Neuronal stem cell (in vitro differentiated cells): ENCODE measurements at regions not wholly inside any gene's neighbourhood (a gene's known extent, or its start where the extent isn't known, plus 50 kb on each side); places are given as distances from the start of the nearest gene placed in this dataset.

Source experiments
- DNase-seq: peaks from one replicate; pipeline ENCODE4 v3.0.0-alpha.2; 2013; ENCODE audit warnings: low spot score
- H2AFZ ChIP-seq: one replicate; pipeline ENCODE4 v1.6.1; 2013; ENCODE audit warnings: mild to moderate bottlenecking, low read length, inconsistent platforms
- H2AK5ac ChIP-seq: 2 replicates; pipeline ENCODE4 v1.6.1; 2013; ENCODE audit warnings: low read depth, mild to moderate bottlenecking, inconsistent platforms, low read length, moderate library complexity, mixed read lengths
- H2BK120ac ChIP-seq: 2 replicates; pipeline ENCODE4 v1.6.1; 2013; ENCODE audit warnings: low read depth, mild to moderate bottlenecking, inconsistent platforms, low read length, moderate library complexity, mixed read lengths
- H2BK12ac ChIP-seq: one replicate; pipeline ENCODE4 v1.6.1; 2013; ENCODE audit warnings: low read length, inconsistent platforms
- H2BK15ac ChIP-seq: 2 replicates; pipeline ENCODE4 v1.6.1; 2013; ENCODE audit warnings: mild to moderate bottlenecking, low read length, inconsistent platforms, mixed read lengths
- H2BK5ac ChIP-seq: one replicate; pipeline ENCODE4 v1.6.1; 2013; ENCODE audit warnings: inconsistent platforms, mild to moderate bottlenecking, low read length, moderate library complexity
- H3K14ac ChIP-seq: one replicate; pipeline ENCODE4 v1.6.1; 2013; ENCODE audit warnings: low read length, inconsistent platforms
- H3K18ac ChIP-seq: 2 replicates; pipeline ENCODE4 v1.6.1; 2013; ENCODE audit warnings: low read length, inconsistent platforms
- H3K23ac ChIP-seq: 2 replicates; pipeline ENCODE4 v1.6.1; 2013; ENCODE audit warnings: low read depth, mild to moderate bottlenecking, mixed read lengths, low read length, inconsistent platforms; ENCODE audit not compliant: poor library complexity
- H3K27ac ChIP-seq: replicated peaks from 3 replicates; pipeline ENCODE4 v1.5.1; 2013; ENCODE audit warnings: low read length, inconsistent platforms
- H3K27me3 ChIP-seq, 3 experiments: 2 replicates each; pipeline ENCODE4 v1.6.1; 2013; ENCODE audit warnings: low read length in 3 of 3, mild to moderate bottlenecking in 2 of 3, inconsistent platforms in 1 of 3, low read depth in 1 of 3, mixed read lengths in 1 of 3, moderate library complexity in 1 of 3; ENCODE audit not compliant: control insufficient read depth in 3 of 3, insufficient read depth in 3 of 3
- H3K36me3 ChIP-seq, 2 donors: replicated peaks in 1 of 2; 2 replicates each; pipeline ENCODE4 v1.6.1; 2013; ENCODE audit warnings: low read length in 2 of 2; ENCODE audit not compliant: control insufficient read depth in 2 of 2, insufficient read depth in 2 of 2
- H3K4ac ChIP-seq: 2 replicates; pipeline ENCODE4 v1.6.1; 2013; ENCODE audit warnings: inconsistent platforms, mild to moderate bottlenecking, low read length, moderate library complexity
- H3K4me1 ChIP-seq, 2 donors: 1 replicate in 1 of 2; 2 replicates in 1 of 2; pipeline ENCODE4 v1.6.1; 2013; ENCODE audit warnings: low read length in 2 of 2, low read depth in 1 of 2; ENCODE audit not compliant: control insufficient read depth in 2 of 2, insufficient read depth in 1 of 2
- H3K4me2 ChIP-seq: one replicate; pipeline ENCODE4 v1.6.1; 2013; ENCODE audit warnings: mild to moderate bottlenecking, low read length, inconsistent platforms; ENCODE audit not compliant: insufficient read depth, poor library complexity, severe bottlenecking
- H3K4me3 ChIP-seq, 2 donors: 2 replicates each; pipeline ENCODE4 v1.5.1; 2013; ENCODE audit warnings: low read length in 2 of 2, mild to moderate bottlenecking in 2 of 2, inconsistent platforms in 1 of 2, moderate library complexity in 1 of 2
- H3K79me1 ChIP-seq: one replicate; pipeline ENCODE4 v1.6.1; 2013; ENCODE audit warnings: low read depth, mild to moderate bottlenecking, inconsistent platforms, low read length, moderate library complexity
- H3K9ac ChIP-seq: one replicate; pipeline ENCODE4 v1.6.1; 2013; ENCODE audit warnings: mild to moderate bottlenecking, low read depth, low read length, inconsistent platforms; ENCODE audit not compliant: poor library complexity
- H3K9me3 ChIP-seq, 2 donors: replicated peaks in 1 of 2; 2 replicates each; pipeline versions ENCODE3 to v1.6.1; 2013; ENCODE audit warnings: low read length in 2 of 2, mild to moderate bottlenecking in 2 of 2, inconsistent platforms in 1 of 2, low read depth in 1 of 2, mixed read lengths in 1 of 2, moderate library complexity in 1 of 2; ENCODE audit not compliant: control insufficient read depth in 2 of 2, insufficient read depth in 1 of 2
- H4K8ac ChIP-seq: one replicate; pipeline ENCODE4 v1.6.1; 2013; ENCODE audit warnings: low read depth, mild to moderate bottlenecking, inconsistent platforms, low read length, moderate library complexity
- H4K91ac ChIP-seq: one replicate; pipeline ENCODE4 v1.6.1; 2013; ENCODE audit warnings: low read length, low read depth, mild to moderate bottlenecking, inconsistent platforms; ENCODE audit not compliant: poor library complexity
- WGBS, 2 donors: extraction: QIAGEN DNeasy Blood & Tissue Kit; methylation state at CpG; one replicate each; pipeline ENCODE4 v1.1.7; 2013; ENCODE audit warnings: missing lambda C conversion rate in 2 of 2, mixed read lengths in 1 of 2; ENCODE audit not compliant: insufficient read length in 2 of 2, insufficient replicate concordance in 1 of 2; ENCODE audit errors: extremely low coverage in 2 of 2; 5-methylcytosine and 5-hydroxymethylcytosine counted together

GRCh38 chr7:10657201-10657600 is 316.5 kb upstream of the PHF14 start:
- H2BK15ac ChIP-seq, result no peak overlapping the region
- no peak overlapping the region for H2AK5ac ChIP-seq
- H3K4ac ChIP-seq, result no peak overlapping the region
- H3K27ac ChIP-seq, result no peak overlapping the region
- no peak overlapping the region for H3K18ac ChIP-seq
- no peak overlapping the region for H3K23ac ChIP-seq
- H4K91ac ChIP-seq, result no peak overlapping the region
- no peaks in the 10 kb centered on the region for H3K36me3 ChIP-seq
- no peak overlapping the region for H2BK12ac ChIP-seq
- H2AFZ ChIP-seq, result no peak overlapping the region
- no peaks in the 10 kb centered on the region for H3K27me3 ChIP-seq
- H3K4me2 ChIP-seq, result no peak overlapping the region
- no peak overlapping the region for H2BK5ac ChIP-seq
- no peak for DNase-seq
- H4K8ac ChIP-seq, result no peak overlapping the region
- H3K9ac ChIP-seq, result no peak overlapping the region
- no peak overlapping the region for H3K4me3 ChIP-seq
- H3K9me3 ChIP-seq, result no peaks in the 10 kb centered on the region
- H3K4me1 ChIP-seq, result no peaks in the 10 kb centered on the region
- WGBS, 2 donors, result no CpG with 5 or more reads among the region's 1 CpG
- H3K79me1 ChIP-seq, result no peaks in the 10 kb centered on the region
- H3K14ac ChIP-seq, result no peak overlapping the region
- no peak overlapping the region for H2BK120ac ChIP-seq

GRCh38 chr7:10657837-10658236 is 315.8 kb upstream of the PHF14 start:
- Histone ChIP-seq H2AK5ac (no peak overlapping the region), H3K27ac (no peak overlapping the region), H3K27me3 (no peaks in the 10 kb centered on the region), H3K4ac (no peak overlapping the region), H3K9ac (no peak overlapping the region), H2BK5ac (no peak overlapping the region), H2BK120ac (no peak overlapping the region), H3K14ac (no peak overlapping the region), H3K4me3 (no peak overlapping the region), H4K8ac (no peak overlapping the region), H4K91ac (no peak overlapping the region), H3K4me2 (no peak overlapping the region), H3K9me3 (no peaks in the 10 kb centered on the region), H3K18ac (no peak overlapping the region), H3K36me3 (no peaks in the 10 kb centered on the region), H2BK15ac (no peak overlapping the region), H3K23ac (no peak overlapping the region), H2BK12ac (no peak overlapping the region), H3K79me1 (no peaks in the 10 kb centered on the region), H2AFZ (no peak overlapping the region), H3K4me1 (no peaks in the 10 kb centered on the region)
- DNase-seq, result no peak

GRCh38 chr7:10662491-10662890 is 311.2 kb upstream of the PHF14 start:
- no peaks in the 10 kb centered on the region for H3K9me3 ChIP-seq
- no CpG with 5 or more reads among the region's 1 CpG for WGBS, 2 donors
- H3K27me3 ChIP-seq, result no peaks in the 10 kb centered on the region
- no peak overlapping the region for H2BK120ac ChIP-seq
- no peak overlapping the region for H2BK5ac ChIP-seq
- no peak overlapping the region for H2AK5ac ChIP-seq
- no peak overlapping the region for H2BK15ac ChIP-seq
- no peak overlapping the region for H4K8ac ChIP-seq
- H2BK12ac ChIP-seq, result no peak overlapping the region
- no peaks in the 10 kb centered on the region for H3K36me3 ChIP-seq
- no peaks in the 10 kb centered on the region for H3K4me1 ChIP-seq
- no peak overlapping the region for H3K27ac ChIP-seq
- H3K18ac ChIP-seq, result no peak overlapping the region
- H3K4ac ChIP-seq, result no peak overlapping the region
- H3K9ac ChIP-seq, result no peak overlapping the region
- no peaks in the 10 kb centered on the region for H3K79me1 ChIP-seq
- no peak overlapping the region for H3K23ac ChIP-seq
- no peak overlapping the region for H3K4me2 ChIP-seq
- no peak overlapping the region for H2AFZ ChIP-seq
- no peak for DNase-seq
- no peak overlapping the region for H4K91ac ChIP-seq
- no peak overlapping the region for H3K4me3 ChIP-seq
- H3K14ac ChIP-seq, result no peak overlapping the region

GRCh38 chr7:10662982-10663884 is 310.4 kb upstream of the PHF14 start:
- no CpG with 5 or more reads among the region's 5 CpGs for WGBS, 2 donors
- no peaks in the 10 kb centered on the region for H3K36me3 ChIP-seq
- H4K8ac ChIP-seq, result no peak overlapping the region
- no peak overlapping the region for H3K4ac ChIP-seq
- no peak overlapping the region for H3K4me3 ChIP-seq
- no peak overlapping the region for H2BK120ac ChIP-seq
- H2AFZ ChIP-seq, result no peak overlapping the region
- H2AK5ac ChIP-seq, result no peak overlapping the region
- H3K4me1 ChIP-seq, result no peaks in the 10 kb centered on the region
- H2BK15ac ChIP-seq, result no peak overlapping the region
- H3K14ac ChIP-seq, result no peak overlapping the region
- no peak overlapping the region for H3K9ac ChIP-seq
- no peak overlapping the region for H2BK5ac ChIP-seq
- H3K27ac ChIP-seq, result no peak overlapping the region
- H2BK12ac ChIP-seq, result no peak overlapping the region
- no peaks in the 10 kb centered on the region for H3K79me1 ChIP-seq
- no peak overlapping the region for H3K4me2 ChIP-seq
- no peaks in the 10 kb centered on the region for H3K27me3 ChIP-seq
- no peak overlapping the region for H4K91ac ChIP-seq
- no peaks in the 10 kb centered on the region for H3K9me3 ChIP-seq
- no peak overlapping the region for H3K23ac ChIP-seq
- DNase-seq, result no peak
- H3K18ac ChIP-seq, result no peak overlapping the region
